Loucy (cell line): ENCODE measurements at regions not wholly inside any gene's neighbourhood (a gene's known extent, or its start where the extent isn't known, plus 50 kb on each side); places are given as distances from the start of the nearest gene placed in this dataset.

ENCODE experiments used
- EZH2phosphoT487 ChIP-seq: fragments of 200-600 bp; IDR thresholded peaks from 2 replicates; pipeline ENCODE4 v1.6.1; 2018; ENCODE audit warnings: antibody characterized with exemption, mild to moderate bottlenecking, moderate library complexity, borderline replicate concordance
- TF ChIP-seq, protein P1 (sequence below): fragments of 200-600 bp; sonication (generic); conservative IDR thresholded peaks from 2 replicates; pipeline ENCODE4 v1.5.1; 2014; ENCODE audit warnings: mild to moderate bottlenecking, antibody characterized with exemption, low read length

DNA sequence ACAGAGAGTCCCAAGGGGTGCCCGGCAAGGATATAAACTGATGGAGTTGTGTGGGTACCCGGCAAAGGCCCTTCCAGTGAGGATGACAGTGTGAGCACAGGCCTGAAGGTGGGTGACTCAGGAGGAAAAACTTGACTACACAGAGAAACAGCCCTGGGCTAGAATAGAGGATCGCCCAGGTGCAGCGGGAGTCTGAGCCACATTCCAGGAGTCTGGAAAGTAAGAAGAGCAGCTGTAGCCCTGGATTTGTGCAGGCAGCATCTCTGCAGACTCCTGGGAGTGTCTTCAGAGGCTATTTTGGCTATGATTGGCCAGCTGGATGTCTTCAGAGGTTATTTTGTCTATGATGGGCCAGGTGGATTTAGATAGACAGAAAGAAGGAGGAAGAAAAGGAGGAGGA, 367.6 kb upstream of the MKI67 start:
- TF ChIP-seq, protein P1, sequence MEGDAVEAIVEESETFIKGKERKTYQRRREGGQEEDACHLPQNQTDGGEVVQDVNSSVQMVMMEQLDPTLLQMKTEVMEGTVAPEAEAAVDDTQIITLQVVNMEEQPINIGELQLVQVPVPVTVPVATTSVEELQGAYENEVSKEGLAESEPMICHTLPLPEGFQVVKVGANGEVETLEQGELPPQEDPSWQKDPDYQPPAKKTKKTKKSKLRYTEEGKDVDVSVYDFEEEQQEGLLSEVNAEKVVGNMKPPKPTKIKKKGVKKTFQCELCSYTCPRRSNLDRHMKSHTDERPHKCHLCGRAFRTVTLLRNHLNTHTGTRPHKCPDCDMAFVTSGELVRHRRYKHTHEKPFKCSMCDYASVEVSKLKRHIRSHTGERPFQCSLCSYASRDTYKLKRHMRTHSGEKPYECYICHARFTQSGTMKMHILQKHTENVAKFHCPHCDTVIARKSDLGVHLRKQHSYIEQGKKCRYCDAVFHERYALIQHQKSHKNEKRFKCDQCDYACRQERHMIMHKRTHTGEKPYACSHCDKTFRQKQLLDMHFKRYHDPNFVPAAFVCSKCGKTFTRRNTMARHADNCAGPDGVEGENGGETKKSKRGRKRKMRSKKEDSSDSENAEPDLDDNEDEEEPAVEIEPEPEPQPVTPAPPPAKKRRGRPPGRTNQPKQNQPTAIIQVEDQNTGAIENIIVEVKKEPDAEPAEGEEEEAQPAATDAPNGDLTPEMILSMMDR, result no peak
- TF ChIP-seq EZH2phosphoT487, result no peak
